GM12873 (cell line): ENCODE measurements at regions not wholly inside any gene's neighbourhood (a gene's known extent, or its start where the extent isn't known, plus 50 kb on each side); places are given as distances from the start of the nearest gene placed in this dataset.

Experiments used
- TF ChIP-seq, protein P1 (sequence below): IDR thresholded peaks from 2 replicates; pipeline ENCODE4 v1.5.1; 2012; ENCODE audit warnings: low read depth, mild to moderate bottlenecking, moderate library complexity, low read length, control low read depth; ENCODE audit not compliant: insufficient read depth; ENCODE audit errors: missing control alignments

DNA sequence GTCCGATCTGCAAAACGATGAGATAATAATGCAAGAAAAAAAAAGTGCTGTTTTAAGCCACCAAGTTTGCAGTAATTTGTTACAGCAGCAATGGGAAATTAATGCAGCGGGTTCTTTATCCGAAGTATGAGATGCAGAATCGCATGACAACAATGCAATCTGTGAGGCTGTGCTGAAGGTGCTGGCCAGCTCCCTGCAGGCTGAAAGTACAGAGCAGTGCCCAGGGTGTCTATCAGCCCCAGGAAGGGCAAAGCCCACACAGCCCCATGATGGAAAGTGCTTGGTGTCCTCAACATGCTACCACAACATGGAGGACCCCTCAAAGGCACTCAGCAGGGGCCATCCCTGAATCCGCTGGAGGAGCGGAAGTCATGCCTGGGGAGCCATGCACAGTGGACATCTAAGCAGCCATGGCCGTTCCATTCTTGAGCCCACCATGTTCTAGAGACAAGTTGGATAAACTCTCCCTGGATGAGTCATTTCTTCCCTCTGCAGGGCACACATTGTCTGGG, 199.5 kb upstream of the PFKP start:
- TF ChIP-seq, protein P1, sequence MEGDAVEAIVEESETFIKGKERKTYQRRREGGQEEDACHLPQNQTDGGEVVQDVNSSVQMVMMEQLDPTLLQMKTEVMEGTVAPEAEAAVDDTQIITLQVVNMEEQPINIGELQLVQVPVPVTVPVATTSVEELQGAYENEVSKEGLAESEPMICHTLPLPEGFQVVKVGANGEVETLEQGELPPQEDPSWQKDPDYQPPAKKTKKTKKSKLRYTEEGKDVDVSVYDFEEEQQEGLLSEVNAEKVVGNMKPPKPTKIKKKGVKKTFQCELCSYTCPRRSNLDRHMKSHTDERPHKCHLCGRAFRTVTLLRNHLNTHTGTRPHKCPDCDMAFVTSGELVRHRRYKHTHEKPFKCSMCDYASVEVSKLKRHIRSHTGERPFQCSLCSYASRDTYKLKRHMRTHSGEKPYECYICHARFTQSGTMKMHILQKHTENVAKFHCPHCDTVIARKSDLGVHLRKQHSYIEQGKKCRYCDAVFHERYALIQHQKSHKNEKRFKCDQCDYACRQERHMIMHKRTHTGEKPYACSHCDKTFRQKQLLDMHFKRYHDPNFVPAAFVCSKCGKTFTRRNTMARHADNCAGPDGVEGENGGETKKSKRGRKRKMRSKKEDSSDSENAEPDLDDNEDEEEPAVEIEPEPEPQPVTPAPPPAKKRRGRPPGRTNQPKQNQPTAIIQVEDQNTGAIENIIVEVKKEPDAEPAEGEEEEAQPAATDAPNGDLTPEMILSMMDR: no peak

DNA sequence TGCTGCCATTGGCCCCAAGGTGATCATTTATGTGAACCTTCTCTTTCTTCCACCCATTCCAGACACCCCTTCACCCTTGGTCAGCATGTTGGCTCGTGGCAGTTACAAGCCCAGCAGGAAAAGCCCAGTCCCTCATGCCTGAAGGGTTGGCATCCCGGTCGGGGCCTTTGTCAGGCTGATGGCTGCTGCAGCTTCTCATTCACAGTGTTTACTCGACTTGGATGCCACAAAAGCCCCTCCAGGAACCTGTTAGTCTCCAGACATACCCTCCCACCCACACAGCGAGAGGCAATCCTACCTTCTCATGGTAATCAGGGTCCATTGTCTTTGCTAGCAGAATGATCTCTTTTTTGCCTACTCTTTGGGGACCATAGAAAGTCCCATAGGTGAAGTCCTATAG, 200.8 kb upstream of the PFKP start:
- TF ChIP-seq, protein P1: no peak

DNA sequence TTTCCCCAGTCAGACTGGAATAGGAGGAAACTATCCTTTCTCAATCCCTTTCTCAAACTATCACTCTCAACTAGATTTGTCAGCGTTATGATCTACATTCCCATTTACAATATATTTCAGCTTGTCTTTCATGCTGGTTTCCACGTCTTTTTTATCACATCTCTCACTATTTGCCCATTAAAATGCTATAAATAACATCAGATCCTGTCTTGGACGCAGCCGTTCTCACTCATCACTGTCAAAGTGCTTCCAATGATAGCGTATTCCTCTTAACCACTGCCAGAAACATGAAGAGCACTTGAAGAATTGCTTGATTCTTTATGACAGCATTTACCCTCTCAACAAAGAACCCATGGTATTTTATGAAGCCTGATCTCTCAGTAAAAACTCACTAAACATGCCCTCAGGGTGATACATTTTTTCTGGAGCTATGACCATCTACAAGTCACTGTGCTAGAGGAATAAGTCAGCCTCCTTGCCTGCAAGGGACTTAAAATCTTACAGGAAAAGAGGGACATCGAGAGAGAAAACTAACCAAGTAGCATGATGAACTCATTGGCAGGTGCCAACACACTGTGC, 205.6 kb upstream of the PFKP start:
- TF ChIP-seq, protein P1: no peak

DNA sequence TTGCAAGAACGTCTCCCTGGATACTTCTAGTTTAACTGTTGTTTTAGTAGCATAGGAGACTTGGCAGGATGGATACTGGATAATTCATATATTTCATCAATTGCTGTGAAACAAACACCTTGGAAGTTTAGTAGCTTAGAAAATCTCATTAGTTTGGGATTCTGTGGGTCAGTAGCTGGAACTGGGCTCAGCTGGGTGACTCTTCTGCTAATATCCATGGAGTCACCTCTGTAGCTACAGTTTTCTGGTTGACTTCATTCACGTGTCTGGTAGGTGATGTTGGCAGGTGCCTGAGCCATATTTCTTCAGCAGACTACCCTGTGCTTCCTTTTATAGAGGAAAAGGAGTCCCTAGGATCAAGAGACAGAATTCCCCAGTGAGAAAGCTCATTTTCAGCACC, 208.9 kb upstream of the PFKP start:
- TF ChIP-seq, protein P1: no peak

DNA sequence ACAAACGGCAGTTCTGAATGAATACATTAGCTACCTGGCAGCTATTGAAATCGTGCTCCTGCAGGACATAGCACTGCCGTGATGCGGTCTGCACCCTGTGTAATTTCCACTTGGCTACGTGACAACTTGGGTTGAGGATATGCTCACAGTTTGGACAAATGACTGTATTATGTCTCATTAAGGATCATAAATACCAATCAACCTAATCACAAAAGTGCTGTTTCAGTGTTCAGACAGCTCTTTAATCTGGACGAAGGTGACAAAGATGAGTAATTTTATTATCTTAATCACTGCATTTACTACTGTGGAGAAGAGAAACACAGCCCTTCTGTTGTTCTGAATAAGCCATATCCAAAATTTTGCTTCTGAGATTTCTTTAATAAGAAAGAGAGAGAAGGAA, 210.8 kb upstream of the PFKP start:
- TF ChIP-seq, protein P1: no peak

DNA sequence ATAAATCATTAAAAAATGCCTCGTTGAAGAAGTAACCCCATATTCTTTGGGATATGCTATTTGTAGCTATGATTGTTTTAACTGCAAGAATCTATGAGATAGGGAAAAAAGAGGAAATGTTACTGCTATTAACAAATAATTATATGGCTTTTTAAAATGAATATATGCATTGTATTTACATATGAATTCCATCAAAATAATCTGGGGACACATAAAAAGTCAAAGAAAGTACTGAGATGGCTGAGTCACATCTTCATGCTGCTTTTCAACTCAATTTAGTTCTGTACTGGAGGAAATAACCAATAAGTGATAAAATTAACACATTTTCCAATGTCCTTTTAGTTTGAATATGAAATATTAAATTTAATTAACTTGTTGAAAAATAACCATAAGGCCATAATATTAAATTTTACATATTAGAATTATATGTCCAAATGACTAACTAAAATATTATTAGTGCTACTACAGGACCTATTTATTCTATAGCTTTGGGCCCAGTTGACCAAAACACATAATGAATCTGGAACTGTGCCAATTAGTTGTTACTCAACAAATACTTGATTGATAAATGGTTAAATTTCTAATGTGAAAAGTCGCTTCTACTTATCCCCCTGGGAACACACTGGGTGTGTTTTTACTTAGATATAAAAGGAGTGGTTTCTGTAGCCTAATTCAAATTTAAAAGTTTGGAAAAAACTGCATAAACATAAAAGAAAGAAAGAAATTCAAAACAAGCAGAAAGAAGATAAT, 214.6 kb upstream of the PFKP start:
- TF ChIP-seq, protein P1: no peak

DNA sequence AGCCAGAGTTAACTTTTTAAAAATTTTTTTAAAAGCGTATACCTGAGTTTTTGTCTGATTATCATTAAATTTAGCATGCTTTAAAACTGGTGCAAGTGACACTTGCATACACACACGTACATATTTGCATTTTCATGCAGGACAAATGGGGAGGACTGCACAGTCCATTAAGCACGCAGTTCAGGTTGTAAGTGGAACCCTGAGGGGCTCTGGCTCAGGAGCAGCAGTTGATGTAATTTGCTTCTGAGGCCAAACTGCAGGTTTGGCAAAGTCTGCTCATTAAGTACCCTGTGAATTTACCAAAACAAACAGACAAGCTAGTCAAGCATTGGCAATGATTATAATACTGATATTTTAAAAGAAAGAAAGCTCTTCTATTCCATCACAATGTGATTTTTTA, 215.8 kb upstream of the PFKP start:
- TF ChIP-seq, protein P1: no peak
